ENCODE measurements at regions not wholly inside any gene's neighbourhood (a gene's known extent, or its start where the extent isn't known, plus 50 kb on each side); places are given as distances from the start of the nearest gene placed in this dataset.
A peak's percentile ranks its signal among the peaks of the same experiment; 100 is the strongest.

GRCh38 chr6:149249370-149250357, 67.8 kb upstream of the TAB2 start:
- Histone ChIP-seq H3K4me1 (ENCODE audit: insufficient read depth) (peaks cover 10% of the 10 kb centered on the region), H3K9me3 (ENCODE audit: low read depth) (no peaks in the 10 kb centered on the region), H3K9me2 (replicated peaks; ENCODE audit: insufficient read depth) (no peaks in the 10 kb centered on the region), H3K27me3 (no peaks in the 10 kb centered on the region), H3K27ac (peak overlapping the region; percentile 68), H3K36me3 (replicated peaks; ENCODE audit: insufficient read depth, low read depth) (no peaks in the 10 kb centered on the region), H3K79me2 (no peaks in the 10 kb centered on the region), H3K4me3 (no peak overlapping the region), H4K20me1 (ENCODE audit: insufficient read depth, poor library complexity, severe bottlenecking) (no peaks in the 10 kb centered on the region), H3K4me2 (no peak overlapping the region), H2AFZ (no peak overlapping the region)
- 90% methylated on average over 6 of the region's 6 CpGs for WGBS (ENCODE audit: low lambda C conversion rate, missing lambda C conversion rate)
- TF ChIP-seq EZH2 (IDR thresholded peaks at IDR 0.05; ENCODE audit: borderline replicate concordance) (no peak), EZH2phosphoT487 (IDR thresholded peaks at IDR 0.05; ENCODE audit: low read depth, severe bottlenecking, unreplicated experiment) (no peak), CTCF (IDR thresholded peaks at IDR 0.05; ENCODE audit: poor library complexity) (no peak)
- no peak for DNase-seq (ENCODE audit: low spot score)

DNA sequence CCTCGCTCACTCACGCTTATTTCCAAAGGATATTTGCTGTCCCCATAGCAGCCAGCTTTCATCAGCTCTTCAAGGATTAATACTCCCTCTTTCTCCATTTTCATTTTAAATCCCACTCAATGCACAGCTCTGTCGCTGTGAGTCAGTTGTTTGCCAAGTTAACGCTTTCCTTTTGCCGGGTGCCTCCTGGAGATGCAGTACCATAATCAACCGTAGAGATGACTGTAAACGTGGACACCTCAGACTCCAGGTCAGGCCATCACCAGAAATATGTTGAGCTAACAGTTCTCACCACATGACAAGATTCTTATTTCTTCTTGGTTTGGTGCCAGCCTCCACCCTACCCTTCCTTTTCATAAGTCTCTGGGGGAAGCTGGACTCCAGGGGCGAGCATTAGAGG, 66.6 kb upstream of the TAB2 start:
- no peaks in the 10 kb centered on the region for H4K20me1 ChIP-seq (ENCODE audit: insufficient read depth, poor library complexity, severe bottlenecking)
- no peak overlapping the region for H3K4me2 ChIP-seq
- no peaks in the 10 kb centered on the region for H3K36me3 ChIP-seq (replicated peaks; ENCODE audit: insufficient read depth, low read depth)
- no peak for DNase-seq (ENCODE audit: low spot score)
- peaks cover 10% of the 10 kb centered on the region for H3K4me1 ChIP-seq (ENCODE audit: insufficient read depth)
- H3K27ac ChIP-seq = no peak overlapping the region
- 90% methylated on average over 8 of the region's 8 CpGs for WGBS (ENCODE audit: low lambda C conversion rate, missing lambda C conversion rate)
- H3K4me3 ChIP-seq = no peak overlapping the region
- no peaks in the 10 kb centered on the region for H3K27me3 ChIP-seq
- no peaks in the 10 kb centered on the region for H3K9me2 ChIP-seq (replicated peaks; ENCODE audit: insufficient read depth)
- no peak for TF ChIP-seq EZH2 (IDR thresholded peaks at IDR 0.05; ENCODE audit: borderline replicate concordance)
- no peak for TF ChIP-seq CTCF (IDR thresholded peaks at IDR 0.05; ENCODE audit: poor library complexity)
- TF ChIP-seq EZH2phosphoT487 (IDR thresholded peaks at IDR 0.05; ENCODE audit: low read depth, severe bottlenecking, unreplicated experiment) = no peak
- H2AFZ ChIP-seq = no peak overlapping the region
- H3K9me3 ChIP-seq (ENCODE audit: low read depth) = no peaks in the 10 kb centered on the region
- no peaks in the 10 kb centered on the region for H3K79me2 ChIP-seq

GRCh38 chr6:149252622-149253021, 64.9 kb upstream of the TAB2 start:
- no peak overlapping the region for H3K4me3 ChIP-seq
- H2AFZ ChIP-seq = no peak overlapping the region
- H4K20me1 ChIP-seq (ENCODE audit: insufficient read depth, poor library complexity, severe bottlenecking) = no peaks in the 10 kb centered on the region
- H3K4me2 ChIP-seq = no peak overlapping the region
- WGBS (ENCODE audit: low lambda C conversion rate, missing lambda C conversion rate) = 95% methylated on average over 3 of the region's 3 CpGs
- peaks cover 10% of the 10 kb centered on the region for H3K4me1 ChIP-seq (ENCODE audit: insufficient read depth)
- no peaks in the 10 kb centered on the region for H3K79me2 ChIP-seq
- no peaks in the 10 kb centered on the region for H3K9me3 ChIP-seq (ENCODE audit: low read depth)
- H3K36me3 ChIP-seq (replicated peaks; ENCODE audit: insufficient read depth, low read depth) = no peaks in the 10 kb centered on the region
- DNase-seq (ENCODE audit: low spot score) = no peak
- H3K27me3 ChIP-seq = no peaks in the 10 kb centered on the region
- no peaks in the 10 kb centered on the region for H3K9me2 ChIP-seq (replicated peaks; ENCODE audit: insufficient read depth)
- no peak overlapping the region for H3K27ac ChIP-seq
- TF ChIP-seq EZH2 (IDR thresholded peaks at IDR 0.05; ENCODE audit: borderline replicate concordance) (no peak), EZH2phosphoT487 (IDR thresholded peaks at IDR 0.05; ENCODE audit: low read depth, severe bottlenecking, unreplicated experiment) (no peak), CTCF (IDR thresholded peaks at IDR 0.05; ENCODE audit: poor library complexity) (no peak)

Measured in hepatocyte (in vitro differentiated cells).